ENCODE measurements at regions not wholly inside any gene's neighbourhood (a gene's known extent, or its start where the extent isn't known, plus 50 kb on each side); places are given as distances from the start of the nearest gene placed in this dataset.

GRCh38 chr18:78518805-78519204 lies 460.8 kb upstream of the SALL3 start:
- no peak overlapping the region for H3K4me2 ChIP-seq (ENCODE audit: low read length)
- no peaks in the 10 kb centered on the region for H3K36me3 ChIP-seq (ENCODE audit: control insufficient read depth, low read length)
- H4K20me1 ChIP-seq (ENCODE audit: control insufficient read depth, insufficient read depth, low read depth, low read length), result no peaks in the 10 kb centered on the region
- no peaks in the 10 kb centered on the region for H3K4me1 ChIP-seq (ENCODE audit: control insufficient read depth, low read length)
- no peak overlapping the region for H3K27ac ChIP-seq (ENCODE audit: low read depth, low read length)
- TF ChIP-seq EZH2phosphoT487 (IDR thresholded peaks at IDR 0.05; ENCODE audit: borderline replicate concordance, low read length), result no peak
- H3K79me2 ChIP-seq (ENCODE audit: control insufficient read depth, low read length), result no peaks in the 10 kb centered on the region
- H3K27me3 ChIP-seq (ENCODE audit: control insufficient read depth, low read length), result no peaks in the 10 kb centered on the region
- peaks cover 3% of the 10 kb centered on the region; the same call in 1 of the 2 replicates for H3K9me3 ChIP-seq (ENCODE audit: control insufficient read depth, insufficient read depth, low read length)
- no peaks in the 10 kb centered on the region for H3F3A ChIP-seq (ENCODE audit: control insufficient read depth, insufficient read depth)
- H3K4me3 ChIP-seq (ENCODE audit: low read length), result no peak overlapping the region
- no peaks in the 10 kb centered on the region for H3K9me2 ChIP-seq (replicated peaks; ENCODE audit: control insufficient read depth, low read length)

- Histone ChIP-seq H3F3A (ENCODE audit: control insufficient read depth, insufficient read depth) (no peaks in the 10 kb centered on the region), H3K27me3 (ENCODE audit: control insufficient read depth, low read length) (no peaks in the 10 kb centered on the region), H4K20me1 (ENCODE audit: control insufficient read depth, insufficient read depth, low read depth, low read length) (no peaks in the 10 kb centered on the region), H3K9me3 (ENCODE audit: control insufficient read depth, insufficient read depth, low read length) (peaks cover 7% of the 10 kb centered on the region; the same call in 1 of the 2 replicates), H3K36me3 (ENCODE audit: control insufficient read depth, low read length) (no peaks in the 10 kb centered on the region), H3K27ac (ENCODE audit: low read depth, low read length) (no peak overlapping the region), H3K4me1 (ENCODE audit: control insufficient read depth, low read length) (no peaks in the 10 kb centered on the region), H3K9me2 (replicated peaks; ENCODE audit: control insufficient read depth, low read length) (no peaks in the 10 kb centered on the region), H3K4me3 (ENCODE audit: low read length) (no peak overlapping the region), H3K79me2 (ENCODE audit: control insufficient read depth, low read length) (no peaks in the 10 kb centered on the region), H3K4me2 (ENCODE audit: low read length) (no peak overlapping the region)
- no peak for TF ChIP-seq CTCF (IDR thresholded peaks at IDR 0.05; ENCODE audit: low read depth, low read length, poor library complexity, severe bottlenecking)
- no peak for TF ChIP-seq EZH2phosphoT487 (IDR thresholded peaks at IDR 0.05; ENCODE audit: borderline replicate concordance, low read length)
Observed at GRCh38 chr18:78519394-78520062, 460.1 kb upstream of the SALL3 start.

GRCh38 chr18:78521136-78521535 lies 458.5 kb upstream of the SALL3 start:
- H4K20me1 ChIP-seq (ENCODE audit: control insufficient read depth, insufficient read depth, low read depth, low read length), result no peaks in the 10 kb centered on the region
- no peak for TF ChIP-seq EZH2phosphoT487 (IDR thresholded peaks at IDR 0.05; ENCODE audit: borderline replicate concordance, low read length)
- TF ChIP-seq CTCF (IDR thresholded peaks at IDR 0.05; ENCODE audit: low read depth, low read length, poor library complexity, severe bottlenecking), result no peak
- no peaks in the 10 kb centered on the region for H3K4me1 ChIP-seq (ENCODE audit: control insufficient read depth, low read length)

GRCh38 chr18:78521744-78522143 lies 457.9 kb upstream of the SALL3 start:
- Histone ChIP-seq H3K4me3 (ENCODE audit: low read length) (no peak overlapping the region), H3K79me2 (ENCODE audit: control insufficient read depth, low read length) (no peaks in the 10 kb centered on the region), H3K9me3 (ENCODE audit: control insufficient read depth, insufficient read depth, low read length) (peaks cover 7% of the 10 kb centered on the region; the same call in 1 of the 2 replicates), H4K20me1 (ENCODE audit: control insufficient read depth, insufficient read depth, low read depth, low read length) (no peaks in the 10 kb centered on the region), H3K4me2 (ENCODE audit: low read length) (no peak overlapping the region), H3K27ac (ENCODE audit: low read depth, low read length) (no peak overlapping the region), H3K27me3 (ENCODE audit: control insufficient read depth, low read length) (no peaks in the 10 kb centered on the region), H3K4me1 (ENCODE audit: control insufficient read depth, low read length) (no peaks in the 10 kb centered on the region), H3K36me3 (ENCODE audit: control insufficient read depth, low read length) (no peaks in the 10 kb centered on the region), H3K9me2 (replicated peaks; ENCODE audit: control insufficient read depth, low read length) (no peaks in the 10 kb centered on the region), H3F3A (ENCODE audit: control insufficient read depth, insufficient read depth) (no peaks in the 10 kb centered on the region)
- no peak for TF ChIP-seq CTCF (IDR thresholded peaks at IDR 0.05; ENCODE audit: low read depth, low read length, poor library complexity, severe bottlenecking)
- TF ChIP-seq EZH2phosphoT487 (IDR thresholded peaks at IDR 0.05; ENCODE audit: borderline replicate concordance, low read length), result no peak

More at GRCh38 chr18:78521136-78521535, 458.5 kb upstream of the SALL3 start:
- H3F3A ChIP-seq (ENCODE audit: control insufficient read depth, insufficient read depth), result no peaks in the 10 kb centered on the region
- no peak overlapping the region for H3K27ac ChIP-seq (ENCODE audit: low read depth, low read length)
- H3K9me3 ChIP-seq (ENCODE audit: control insufficient read depth, insufficient read depth, low read length), result peaks cover 7% of the 10 kb centered on the region; the same call in 1 of the 2 replicates
- H3K36me3 ChIP-seq (ENCODE audit: control insufficient read depth, low read length), result no peaks in the 10 kb centered on the region
- H3K27me3 ChIP-seq (ENCODE audit: control insufficient read depth, low read length), result no peaks in the 10 kb centered on the region
- no peak overlapping the region for H3K4me3 ChIP-seq (ENCODE audit: low read length)
- H3K4me2 ChIP-seq (ENCODE audit: low read length), result no peak overlapping the region
- no peaks in the 10 kb centered on the region for H3K79me2 ChIP-seq (ENCODE audit: control insufficient read depth, low read length)
- no peaks in the 10 kb centered on the region for H3K9me2 ChIP-seq (replicated peaks; ENCODE audit: control insufficient read depth, low read length)
